RCC 7860 (cell line): ENCODE measurements at regions not wholly inside any gene's neighbourhood (a gene's known extent, or its start where the extent isn't known, plus 50 kb on each side); places are given as distances from the start of the nearest gene placed in this dataset.

Experiments
- DNase-seq: peaks from one replicate; pipeline ENCODE4 v3.0.0-alpha.2; 2015; ENCODE audit warnings: low spot score
- FAIRE-seq: peaks from 2 replicates; lab custom pipeline; 2012; peaks lifted over from hg19 to GRCh38; lab: Jason Lieb, UNC

DNA sequence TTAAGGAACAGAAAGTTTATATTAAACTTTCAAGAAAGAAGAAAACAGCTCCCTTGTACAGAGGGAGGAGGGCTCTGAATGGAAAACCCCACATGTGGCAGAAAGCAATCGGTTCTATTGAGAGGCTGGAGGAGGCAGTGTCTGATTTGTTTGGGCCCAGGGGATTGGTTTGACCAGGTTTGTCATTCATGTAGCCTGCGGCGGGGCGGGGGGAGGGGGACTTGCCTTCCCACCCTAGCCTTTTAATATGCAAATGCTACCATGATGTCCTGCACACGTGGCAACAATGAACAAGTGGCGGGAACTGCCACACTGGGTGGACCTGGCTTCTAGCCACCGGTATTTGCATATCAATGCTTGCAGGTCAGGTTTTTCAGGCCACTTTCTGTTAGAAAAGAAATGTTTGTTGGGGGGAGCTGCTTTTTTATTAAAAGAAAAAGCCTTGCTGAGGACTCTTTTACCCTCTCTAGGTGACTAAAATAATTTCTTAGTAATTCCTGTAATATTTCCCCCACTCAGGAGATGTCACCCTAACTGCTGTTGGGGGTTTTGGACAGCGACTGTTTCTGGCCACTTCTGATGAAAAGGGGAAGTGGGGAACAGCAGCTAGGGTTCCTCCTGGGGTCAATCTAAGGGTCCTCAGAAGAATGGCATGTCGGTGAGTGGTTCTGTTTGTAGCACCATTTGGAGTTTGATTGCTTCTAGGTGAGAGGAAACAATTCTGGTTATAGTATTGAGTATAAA lies 691.2 kb downstream of the TBL1XR1 start:
- DNase-seq (no peak), FAIRE-seq (no peak)

DNA sequence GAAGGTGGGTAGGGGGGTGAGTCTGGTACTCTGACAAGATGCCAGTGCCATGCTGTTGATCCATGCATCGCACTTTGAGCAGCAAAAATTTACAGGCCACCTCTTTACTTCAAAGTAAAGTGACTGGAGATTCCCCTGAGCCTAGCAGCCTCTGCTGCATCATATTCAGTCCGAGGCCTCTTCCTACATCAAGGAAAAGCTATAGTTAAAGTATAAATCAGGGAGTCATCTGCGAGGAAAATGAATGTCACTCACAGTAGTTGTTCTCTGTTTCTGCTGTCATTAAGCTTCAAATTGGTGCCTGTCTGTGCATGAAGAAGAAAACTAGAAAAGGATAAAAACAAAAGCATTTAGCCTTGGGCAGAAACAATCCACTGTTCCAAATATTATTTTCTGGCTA lies 706.2 kb downstream of the TBL1XR1 start:
- DNase-seq (no peak), FAIRE-seq (no peak)

DNA sequence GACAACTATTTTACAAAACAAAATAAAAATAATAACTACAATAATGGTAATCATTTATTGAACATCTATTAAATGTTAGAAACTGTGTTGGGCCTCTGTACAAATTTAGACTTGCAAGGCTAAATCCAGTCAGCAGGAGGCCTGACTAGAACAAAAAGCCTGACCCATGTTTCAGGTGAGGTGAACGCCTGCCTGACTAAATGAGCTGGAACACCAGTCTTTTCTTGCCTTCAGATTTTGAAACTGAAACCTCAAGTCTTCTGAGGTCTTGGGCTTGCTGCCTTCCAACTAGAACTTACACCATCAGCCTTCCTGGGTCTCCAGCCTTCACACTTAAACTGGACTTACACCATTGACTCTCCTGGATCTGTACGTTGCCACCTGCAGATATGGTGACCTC lies 706.9 kb downstream of the TBL1XR1 start:
- FAIRE-seq (no peak), DNase-seq (no peak)

DNA sequence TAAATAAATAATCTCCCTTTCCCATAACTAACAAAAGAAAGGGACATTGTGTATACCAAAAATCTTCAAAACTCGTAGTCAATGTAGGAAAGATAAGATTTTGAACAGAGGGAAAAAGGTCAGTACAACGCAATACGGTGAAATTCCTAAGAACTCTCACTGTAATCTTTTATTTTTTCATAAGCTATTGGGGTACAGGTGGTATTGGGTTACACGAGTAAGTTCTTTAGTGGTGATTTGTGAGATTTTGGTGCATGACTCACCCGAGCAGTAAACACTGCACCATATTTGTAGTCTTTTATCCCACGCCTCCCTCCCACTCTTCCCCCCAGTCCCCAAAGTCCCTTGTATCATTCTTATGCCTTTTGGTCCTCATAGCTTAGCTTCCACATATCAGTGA lies 718.0 kb downstream of the TBL1XR1 start:
- DNase-seq, result no peak
- no peak for FAIRE-seq

DNA sequence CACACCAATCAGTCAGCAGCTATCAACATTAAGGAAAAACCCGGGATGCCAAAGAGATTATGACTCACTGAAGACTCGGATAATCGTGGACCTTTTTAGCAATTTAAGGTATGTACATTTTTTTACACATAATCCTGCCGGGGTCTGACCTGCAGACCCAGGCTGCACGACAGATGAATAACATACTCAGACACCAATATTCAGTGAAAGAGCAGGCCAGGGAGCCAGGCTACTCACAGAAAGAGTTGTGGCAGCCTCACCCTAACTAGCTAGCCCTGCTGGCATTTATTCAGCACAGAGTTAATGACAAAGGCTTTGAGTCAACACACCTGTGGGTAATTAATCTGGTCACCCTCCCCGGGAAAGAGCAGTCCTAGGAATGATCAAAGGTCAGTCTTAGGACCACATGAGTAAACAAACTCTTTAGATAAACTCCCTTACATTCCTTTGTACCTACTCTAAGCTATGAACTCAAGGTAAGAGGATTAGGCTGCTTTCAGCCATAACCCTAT lies 727.5 kb downstream of the TBL1XR1 start:
- no peak for FAIRE-seq
- no peak for DNase-seq

DNA sequence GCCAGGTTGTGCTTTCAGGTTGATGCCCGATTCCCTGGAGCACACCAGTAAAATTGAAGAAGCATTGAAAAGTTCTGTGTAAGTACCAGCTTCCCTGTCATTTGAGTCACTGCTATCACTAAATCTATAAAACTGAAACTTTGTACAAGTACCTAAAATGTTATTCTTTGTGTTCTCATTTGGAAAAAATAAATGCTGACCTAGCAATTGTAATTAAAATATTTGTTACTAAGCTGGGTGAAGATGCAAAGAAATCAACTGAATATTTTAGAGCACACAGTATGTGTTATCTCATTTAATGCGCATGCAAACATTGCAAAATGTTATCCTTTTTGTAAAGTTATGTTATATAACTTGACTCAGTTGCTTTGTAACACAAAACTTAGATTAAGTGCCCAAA lies 733.7 kb downstream of the TBL1XR1 start:
- FAIRE-seq, result no peak
- DNase-seq, result no peak

DNA sequence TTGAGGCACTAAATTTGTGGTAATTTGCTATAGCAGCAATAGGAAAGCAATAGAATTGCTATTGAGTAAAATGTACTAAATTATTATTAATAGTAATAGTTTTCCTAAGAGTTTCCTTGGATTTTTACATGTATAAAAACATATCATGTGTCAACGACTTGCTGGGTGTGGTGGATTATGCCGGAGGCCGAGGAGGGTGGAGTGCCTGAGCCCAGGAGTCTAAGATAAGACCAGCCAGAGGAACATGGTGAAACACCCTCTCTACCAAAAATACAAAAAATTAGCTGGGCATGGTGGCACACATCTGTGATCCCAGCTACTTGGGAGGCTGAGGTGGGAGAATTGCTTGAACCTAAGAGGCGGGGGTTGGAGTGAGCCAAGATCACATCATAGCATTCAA lies 749.9 kb downstream of the TBL1XR1 start:
- FAIRE-seq (no peak), DNase-seq (no peak)

DNA sequence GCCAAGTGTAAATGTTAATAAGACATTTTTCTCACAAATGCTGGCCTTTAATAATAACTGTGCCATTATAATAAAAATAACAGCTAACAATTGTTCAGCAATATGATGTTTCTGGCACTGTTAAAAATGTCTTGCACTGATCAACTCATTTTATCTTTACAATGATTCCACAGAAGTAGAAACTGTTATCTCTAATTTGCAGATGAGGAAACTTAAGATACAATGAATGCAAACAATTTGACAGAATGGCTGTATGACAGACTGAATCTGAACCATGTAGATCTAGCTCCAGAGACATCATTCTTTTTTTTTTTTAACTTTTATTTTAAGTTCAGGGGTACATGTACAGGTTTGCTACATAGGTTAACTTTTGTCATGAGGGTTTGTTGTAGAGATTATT lies 755.0 kb downstream of the TBL1XR1 start:
- DNase-seq, result no peak
- FAIRE-seq, result no peak

DNA sequence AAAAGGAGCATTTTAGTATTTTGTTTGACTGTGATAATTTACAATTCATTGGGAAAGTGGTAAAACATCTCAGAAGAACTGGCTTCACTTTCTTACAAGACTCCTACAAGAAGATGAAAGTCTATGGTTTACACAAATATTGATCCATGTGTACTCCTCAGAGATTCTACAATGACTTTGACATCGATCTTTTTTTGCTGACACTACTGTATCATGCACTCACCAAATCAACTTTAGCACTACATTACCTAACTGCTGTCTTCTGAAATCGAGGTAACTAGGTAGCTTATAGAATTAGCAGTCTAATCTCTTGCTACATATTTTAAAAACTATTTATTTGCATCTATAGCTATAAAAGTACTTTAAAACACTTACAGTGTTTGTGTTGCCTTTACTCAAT lies 757.6 kb downstream of the TBL1XR1 start:
- DNase-seq, result no peak
- no peak for FAIRE-seq

DNA sequence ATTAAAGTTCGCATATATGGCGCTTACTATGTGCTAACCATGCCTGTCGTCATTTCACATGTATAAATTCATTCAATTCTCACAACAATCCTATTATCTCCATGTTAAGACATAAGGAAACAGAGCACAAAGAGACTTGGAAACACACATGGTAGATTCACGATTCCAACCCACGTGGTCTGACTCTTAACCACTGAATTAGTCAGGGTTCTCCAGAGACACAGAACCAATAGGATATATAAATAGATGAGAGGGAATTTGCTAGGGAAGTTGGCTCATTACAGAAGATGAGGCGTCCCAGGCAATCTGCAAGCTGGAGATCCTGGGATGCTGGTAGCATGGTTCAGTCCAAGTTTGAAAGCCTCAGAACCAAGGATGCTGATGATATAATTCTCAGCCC lies 765.3 kb downstream of the TBL1XR1 start:
- FAIRE-seq, result no peak
- DNase-seq, result no peak

DNA sequence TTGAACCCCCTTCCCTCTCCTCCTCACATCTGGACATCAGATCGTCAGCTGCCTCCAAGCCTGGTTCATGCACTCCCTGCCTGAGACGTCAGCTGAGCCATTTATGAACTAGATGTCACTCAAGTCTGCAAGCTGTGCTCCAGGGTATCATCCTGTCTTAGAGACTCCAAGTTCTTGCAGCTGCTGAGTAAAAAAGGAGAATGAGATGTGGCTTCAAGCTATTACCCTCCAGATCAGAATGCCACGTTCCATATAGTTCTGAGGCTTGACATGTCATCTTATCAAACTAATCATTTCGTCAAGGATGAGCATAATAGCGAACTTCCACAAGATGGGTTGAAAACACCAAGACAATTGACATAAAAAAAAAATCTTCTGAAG lies 766.3 kb downstream of the TBL1XR1 start:
- FAIRE-seq, result no peak
- no peak for DNase-seq

DNA sequence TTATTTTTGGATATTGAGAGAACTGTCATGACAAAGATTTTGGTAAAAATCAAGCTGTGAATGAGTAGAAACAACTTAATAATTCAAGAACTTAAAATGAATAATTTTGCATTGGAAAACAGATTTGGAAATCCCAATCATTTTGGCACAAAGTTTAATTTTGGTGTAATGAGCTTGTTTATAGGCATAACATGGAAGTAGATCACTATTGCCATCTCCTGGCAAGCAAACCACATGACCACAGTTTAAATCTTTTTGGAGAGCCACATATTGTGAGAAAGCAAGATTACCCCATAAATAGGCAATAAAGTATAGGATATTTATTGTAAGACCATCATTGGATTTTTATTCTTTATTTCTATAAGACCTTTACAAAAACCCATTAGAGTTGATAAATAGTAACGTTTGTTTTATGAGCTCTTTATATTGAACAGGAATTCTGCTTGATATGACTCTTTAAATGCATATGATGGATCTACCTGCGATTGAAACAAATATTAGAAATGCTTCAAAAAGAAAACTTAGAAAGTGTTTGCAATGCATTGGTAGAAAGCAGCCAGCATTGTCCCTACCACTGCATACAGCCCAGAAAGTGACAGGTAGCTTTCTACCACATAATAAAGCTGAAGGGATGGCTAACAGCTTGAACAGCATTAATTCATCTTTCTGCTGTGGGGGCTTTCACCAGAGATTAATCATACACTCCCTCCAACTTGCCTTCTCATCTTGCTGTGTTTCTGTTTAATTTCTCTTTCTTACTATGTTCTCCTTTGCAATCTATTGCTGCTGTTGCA lies 766.8 kb downstream of the TBL1XR1 start:
- DNase-seq (no peak), FAIRE-seq (peak; percentile 47)

DNA sequence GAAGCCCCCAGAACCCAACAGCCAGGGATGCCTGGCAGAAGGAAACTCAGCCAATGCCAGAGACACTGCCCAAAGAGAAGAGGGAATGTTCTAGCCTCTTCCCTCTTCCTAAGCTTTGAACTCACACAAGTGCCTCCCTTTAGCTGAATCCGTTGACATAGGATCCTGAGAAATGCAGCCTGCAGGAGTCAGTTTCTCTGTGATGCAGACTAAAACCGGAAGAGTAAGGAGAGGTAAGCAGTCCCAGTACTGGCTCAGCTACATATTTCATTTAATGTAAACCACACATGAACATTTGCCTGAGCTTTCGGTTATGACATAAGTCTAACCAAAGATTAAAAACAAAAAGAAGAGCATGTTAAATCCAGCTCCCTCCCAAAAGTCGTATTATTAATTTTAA lies 768.7 kb downstream of the TBL1XR1 start:
- FAIRE-seq, result no peak
- DNase-seq, result no peak

DNA sequence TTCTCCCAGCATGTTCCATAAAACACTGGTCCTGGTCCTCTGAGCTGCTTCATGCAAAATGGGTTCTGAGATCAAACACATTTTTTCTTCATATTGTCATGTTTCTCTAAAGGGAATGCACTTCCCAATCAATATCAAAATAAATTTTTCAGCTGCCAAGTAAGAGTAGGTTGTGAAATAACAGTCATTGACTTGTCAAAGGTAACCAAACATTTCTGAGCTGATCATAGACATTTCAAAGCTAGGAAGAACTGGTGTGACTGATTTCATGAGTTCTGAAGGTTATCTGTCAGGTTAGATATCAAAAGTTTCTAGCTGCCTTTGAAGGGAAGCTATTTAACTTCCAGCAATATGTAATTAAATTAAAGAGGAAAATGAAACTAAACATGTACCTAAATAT lies 770.9 kb downstream of the TBL1XR1 start:
- DNase-seq (no peak), FAIRE-seq (no peak)

DNA sequence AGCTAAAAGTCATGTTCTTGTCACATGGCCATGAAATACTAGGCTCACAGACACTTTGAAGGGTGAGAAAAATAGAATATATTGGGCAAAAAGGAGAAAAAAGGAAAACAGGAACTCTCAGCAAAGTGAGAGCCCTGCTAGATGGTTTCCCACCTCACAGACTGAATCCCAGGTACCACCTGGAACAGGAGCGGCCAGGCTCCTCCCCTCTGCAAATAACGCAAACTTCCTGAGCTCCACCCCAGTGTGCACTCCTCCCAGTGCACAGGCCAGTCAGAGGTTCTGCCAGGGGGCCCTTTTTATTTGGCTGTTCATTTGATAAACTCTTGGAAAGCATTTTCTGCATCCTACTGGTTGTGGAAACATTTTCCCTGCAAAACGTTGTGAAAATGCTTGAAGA lies 780.4 kb downstream of the TBL1XR1 start:
- DNase-seq (no peak), FAIRE-seq (no peak)

DNA sequence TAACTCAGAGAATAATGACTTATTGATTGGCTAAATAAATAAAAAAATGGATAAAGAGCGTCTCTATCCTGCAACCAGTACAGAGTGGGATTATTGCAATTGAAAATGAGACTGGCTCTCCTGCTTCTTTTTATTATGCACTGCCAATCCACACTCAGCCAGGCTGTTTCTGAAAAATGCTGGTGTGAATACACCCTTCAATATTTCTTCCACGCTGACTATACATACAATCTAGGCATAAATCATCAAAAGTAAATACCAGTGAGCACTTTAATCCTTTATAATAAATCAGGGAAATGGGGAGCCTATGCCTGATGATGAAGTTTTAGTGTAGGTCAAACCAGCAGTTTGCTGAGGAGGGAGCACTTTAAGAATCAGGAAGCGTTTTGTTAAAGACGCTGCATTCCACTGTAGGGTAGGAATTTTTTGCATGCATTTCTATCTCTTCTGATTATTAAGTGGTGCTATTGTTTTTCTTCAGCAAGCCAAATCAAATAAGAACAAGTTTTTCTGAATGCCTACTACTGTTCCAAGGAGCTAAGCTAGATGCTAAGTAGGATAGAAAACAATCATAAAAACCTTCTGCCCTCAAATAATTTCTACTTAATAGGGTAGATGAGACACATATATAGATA lies 781.5 kb downstream of the TBL1XR1 start:
- no peak for DNase-seq
- no peak for FAIRE-seq

DNA sequence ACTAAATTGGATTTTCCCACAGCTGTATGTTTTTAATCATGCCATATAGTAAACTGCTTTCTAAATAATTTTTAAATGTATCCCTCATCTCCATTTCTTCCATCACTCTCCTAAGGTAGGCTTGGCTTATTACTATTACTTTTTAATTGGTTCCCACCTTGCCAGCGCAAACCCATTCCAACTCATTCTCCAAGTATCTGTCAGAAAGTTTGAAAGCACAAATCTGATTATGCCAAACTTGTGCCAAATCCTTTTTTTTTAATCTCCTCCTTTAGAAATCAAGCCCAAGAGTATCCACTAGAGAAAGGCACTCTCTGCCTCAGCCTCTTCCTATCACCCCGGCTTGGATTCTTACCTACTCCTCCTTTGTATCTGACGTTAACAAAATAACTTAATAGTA lies 784.5 kb downstream of the TBL1XR1 start:
- DNase-seq (no peak), FAIRE-seq (no peak)

DNA sequence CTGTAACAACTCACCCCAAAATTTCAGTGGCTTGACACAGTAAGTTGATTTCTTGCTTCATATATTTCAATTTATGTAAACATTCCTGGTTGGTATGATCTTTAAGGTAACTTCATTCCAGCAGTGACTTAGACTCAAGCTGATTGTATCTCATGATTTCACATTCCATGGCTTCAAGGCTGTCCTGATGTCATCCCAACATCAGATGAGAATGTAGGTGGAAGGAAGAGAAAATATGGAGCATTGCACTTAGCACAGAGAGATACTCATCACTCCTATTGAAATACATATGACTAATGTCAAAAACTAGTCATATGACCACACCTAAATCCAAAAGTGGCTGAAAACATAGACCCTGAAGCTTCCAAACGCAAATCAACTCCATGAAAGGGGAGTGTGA lies 793.8 kb downstream of the TBL1XR1 start:
- FAIRE-seq (no peak), DNase-seq (no peak)

DNA sequence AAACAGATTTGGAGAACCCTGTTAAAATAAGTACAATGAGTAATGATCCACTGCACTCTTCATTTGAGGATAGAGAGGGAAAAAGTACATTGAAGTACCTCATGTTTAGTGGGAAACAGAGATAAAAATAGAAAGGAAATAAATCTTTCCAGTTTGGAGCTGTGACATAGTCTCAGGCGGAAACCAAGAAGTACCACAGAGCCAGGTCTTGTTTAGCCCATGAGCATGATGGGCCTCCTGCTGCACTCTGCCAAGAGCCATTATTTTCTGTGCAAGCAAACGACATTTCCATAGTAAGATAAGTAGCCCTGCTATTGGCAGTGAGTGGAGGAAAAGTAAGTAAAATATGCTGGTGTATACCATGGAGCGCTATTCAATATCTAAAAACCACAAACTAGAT lies 796.1 kb downstream of the TBL1XR1 start:
- FAIRE-seq (no peak), DNase-seq (no peak)

DNA sequence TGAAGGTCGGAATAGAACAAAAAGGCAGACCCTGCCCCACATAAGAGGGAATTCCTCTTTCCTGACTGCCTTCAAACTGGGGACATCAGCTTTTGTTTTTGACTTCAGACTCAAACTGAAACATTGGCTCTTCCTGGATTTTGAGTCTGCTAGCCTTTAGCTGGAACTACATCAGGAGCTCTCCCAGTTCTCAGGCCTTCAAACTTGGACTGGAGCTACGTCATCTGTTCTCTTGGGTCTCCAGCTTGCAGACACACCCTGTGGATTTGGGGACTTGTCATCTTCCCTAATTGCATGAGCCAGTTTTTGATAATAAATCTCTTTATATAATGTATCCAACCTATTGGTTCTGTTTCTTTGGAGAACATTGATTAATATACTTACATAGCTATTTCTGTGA lies 798.1 kb downstream of the TBL1XR1 start:
- FAIRE-seq, result no peak

DNA sequence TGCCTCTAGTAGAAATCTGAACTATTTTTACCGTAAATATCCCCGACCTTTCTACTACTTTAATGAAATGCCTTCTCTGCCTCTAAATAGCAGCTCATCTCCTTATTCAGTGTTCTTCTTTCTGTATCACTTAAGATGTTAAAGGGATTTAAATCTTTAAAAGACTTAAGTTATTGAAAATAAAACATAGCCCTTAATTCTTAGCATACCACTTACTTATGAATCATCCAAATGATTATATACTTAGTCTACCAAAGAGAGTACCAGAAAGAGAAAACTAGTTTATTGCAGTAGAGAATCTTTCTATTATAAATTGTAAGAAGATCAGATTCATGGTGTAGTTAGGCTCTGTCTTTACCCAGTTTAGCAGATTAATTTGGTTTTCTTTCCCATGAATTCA lies 802.0 kb downstream of the TBL1XR1 start:
- FAIRE-seq, result no peak
- no peak for DNase-seq

More for the DNA sequence above, 798.1 kb downstream of the TBL1XR1 start:
- no peak for DNase-seq

DNA sequence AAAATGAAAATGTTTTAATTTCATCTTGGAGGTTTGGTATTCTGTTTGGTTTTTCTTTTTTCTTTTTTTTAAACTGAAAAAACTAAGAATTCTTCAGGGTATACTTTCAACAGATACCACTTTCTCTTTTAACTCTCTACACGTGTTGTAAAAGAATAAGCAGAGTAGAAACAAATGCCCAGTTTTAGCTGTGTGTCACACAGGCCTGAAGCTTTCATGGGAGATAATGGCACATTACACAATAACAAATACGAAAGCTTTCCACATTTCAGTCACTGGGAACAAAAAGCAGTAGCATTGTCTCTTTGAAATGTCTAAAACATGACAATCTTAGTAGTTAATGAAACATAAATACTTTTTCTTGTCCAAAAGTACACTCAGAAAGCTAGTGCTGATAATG lies 818.5 kb downstream of the TBL1XR1 start:
- FAIRE-seq (no peak), DNase-seq (no peak)
